ENCODE measurements at regions not wholly inside any gene's neighbourhood (a gene's known extent, or its start where the extent isn't known, plus 50 kb on each side); places are given as distances from the start of the nearest gene placed in this dataset.

DNA sequence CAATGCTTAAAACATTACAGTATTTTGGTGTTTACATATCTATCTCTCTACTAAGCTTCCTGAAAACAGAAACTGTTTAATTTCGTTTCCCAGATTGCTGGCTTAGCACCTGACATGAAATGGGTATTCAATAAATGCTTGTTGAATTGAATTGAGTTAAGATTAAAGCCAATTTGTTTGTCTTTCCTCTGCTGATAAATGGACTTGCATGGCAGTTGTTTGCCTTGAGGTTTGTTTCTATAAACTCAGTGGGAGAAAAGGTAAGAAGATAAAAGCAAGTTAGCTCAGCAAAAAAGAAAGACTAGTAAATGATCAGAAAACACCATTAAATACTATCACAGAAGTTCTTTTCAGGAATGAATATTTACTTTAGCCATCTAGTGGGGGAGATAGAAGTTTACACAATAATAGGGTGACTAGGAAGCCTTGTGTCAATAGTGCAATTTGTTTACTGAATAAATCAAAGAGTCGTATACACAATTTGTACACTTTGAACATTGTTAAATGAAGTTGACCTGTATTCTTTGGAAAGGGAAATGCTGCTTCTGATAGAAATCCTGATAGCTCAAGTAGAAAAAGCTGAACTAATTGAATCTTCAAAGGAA, 754.5 kb upstream of the FAM98A start:
- DNase-seq, result no peak

DNA sequence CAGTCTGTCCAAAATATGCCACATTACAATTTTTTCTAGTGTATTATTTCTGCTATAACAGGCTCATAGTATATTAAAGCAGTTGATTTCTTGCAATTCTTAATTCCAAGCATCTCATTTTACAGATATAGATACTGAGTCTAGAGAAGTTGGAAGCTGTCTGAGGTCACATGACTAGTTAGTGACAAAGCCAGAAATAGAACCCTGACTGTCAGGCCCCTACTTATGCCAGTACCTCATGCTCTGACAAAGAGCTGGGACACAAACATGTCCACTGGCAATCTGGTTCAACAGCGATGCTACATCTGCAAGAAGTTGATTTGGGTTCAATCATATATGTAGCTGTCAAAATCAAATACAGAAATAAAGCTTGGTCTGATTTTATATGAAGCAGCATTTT, 750.4 kb upstream of the FAM98A start:
- DNase-seq, result no peak

DNA sequence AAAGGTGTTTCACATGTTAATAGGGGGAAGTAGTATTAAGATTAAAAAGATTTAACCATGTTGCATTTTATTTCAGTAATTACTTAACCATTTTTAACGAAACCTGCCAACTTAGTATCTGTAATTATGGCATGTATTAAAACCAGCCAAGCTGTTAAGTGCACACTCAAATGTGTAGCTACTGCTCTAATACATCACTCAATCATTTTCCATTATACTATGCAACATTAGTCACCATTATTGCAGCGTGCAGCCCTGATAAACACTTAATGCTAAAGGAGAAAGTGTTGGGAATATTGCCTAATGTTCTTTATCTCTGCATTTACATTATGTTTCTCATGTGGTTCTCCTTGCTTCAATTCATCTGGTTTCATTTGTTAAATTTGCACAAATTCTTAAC, 745.9 kb upstream of the FAM98A start:
- no peak for DNase-seq

DNA sequence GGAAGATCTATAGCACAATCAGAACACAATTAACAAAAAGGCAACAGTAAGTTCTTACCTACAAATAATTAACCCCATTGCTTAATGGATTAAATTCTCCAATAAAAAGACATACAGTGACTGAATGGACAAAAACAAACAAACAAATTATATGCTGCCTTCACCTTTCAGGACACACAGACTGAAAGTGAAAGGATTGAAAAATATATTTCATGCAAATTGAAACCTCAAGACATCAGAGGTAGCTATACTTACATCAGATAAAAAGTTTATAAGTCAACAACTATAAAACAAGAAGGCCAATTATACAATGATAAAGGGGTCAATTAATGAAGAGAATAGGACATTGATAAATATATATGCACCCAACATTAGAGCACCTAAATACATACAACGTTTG, 741.2 kb upstream of the FAM98A start:
- no peak for DNase-seq

DNA sequence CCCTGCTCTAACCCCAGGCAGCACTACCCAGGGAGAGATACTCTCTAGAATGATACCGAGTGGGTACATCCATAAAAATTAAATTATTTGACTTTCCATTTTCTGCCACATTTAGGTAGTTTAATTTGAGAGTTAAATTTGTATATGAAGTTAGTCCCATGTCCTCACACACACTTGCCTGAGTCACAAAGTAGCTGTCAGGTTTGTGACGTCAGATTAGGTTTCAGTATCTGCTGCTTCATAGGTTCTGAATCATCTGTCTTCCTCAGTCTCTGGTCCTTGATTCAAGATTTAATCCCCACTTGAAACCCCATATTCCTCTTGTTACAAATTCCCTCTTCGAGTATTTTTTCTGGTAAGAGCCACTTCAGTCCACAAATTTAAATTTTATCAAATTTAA, 738.6 kb upstream of the FAM98A start:
- no peak for DNase-seq

DNA sequence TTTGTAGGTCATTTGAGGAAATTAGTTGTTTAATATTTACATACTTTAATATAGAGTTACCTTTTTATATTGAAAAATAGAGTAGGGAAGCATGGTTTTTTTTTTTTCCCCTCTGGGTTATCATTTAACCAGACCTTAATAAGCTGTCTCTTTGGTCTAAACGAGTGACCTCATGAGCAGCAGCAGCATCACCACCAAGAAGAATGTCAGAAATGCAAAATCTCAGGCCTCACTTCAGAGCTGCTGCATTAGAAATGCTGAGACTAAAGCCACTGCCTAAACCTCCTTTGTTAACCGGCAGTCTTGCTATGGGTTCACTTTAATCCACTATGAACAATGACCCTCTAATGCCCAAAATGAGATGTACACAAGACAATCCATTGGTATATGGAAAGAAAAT, 733.7 kb upstream of the FAM98A start:
- no peak for DNase-seq

DNA sequence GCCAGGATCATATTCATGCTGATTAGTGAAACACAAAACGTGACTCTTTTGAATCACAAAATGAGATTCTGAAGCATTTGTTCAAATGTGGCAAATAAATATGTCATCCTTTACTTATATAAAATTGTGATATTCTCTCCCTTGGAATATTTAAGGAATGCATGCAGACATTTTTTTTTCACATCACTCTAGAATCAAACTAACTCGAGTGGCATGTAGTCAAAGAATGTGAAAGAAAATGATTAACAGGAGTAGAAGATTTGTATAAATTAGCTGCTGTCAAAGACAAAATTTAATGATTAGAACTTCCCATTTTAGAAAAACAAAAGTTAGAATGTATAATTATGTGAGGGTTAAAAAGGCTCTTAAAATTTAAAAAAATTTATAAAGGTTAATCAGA, 721.0 kb upstream of the FAM98A start:
- DNase-seq, result no peak

DNA sequence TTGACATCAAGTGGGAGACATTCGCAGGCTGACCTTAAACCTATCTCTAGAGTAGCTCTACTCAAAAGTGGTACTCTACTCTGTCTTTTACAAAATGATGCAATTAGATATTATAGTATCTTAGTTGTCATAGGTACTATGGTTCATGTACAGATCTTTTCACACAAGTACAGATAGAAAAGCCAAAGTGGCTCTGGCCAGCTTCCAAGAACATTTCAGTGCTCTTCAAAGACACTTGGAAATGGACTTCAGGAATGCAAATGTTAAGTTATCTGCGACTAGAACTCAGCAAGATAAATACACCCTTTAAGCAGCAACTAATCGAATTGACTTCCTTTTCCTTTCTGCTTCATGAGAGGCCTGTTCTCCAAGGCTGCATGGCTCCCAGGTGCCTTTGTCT, 718.7 kb upstream of the FAM98A start:
- no peak for DNase-seq

DNA sequence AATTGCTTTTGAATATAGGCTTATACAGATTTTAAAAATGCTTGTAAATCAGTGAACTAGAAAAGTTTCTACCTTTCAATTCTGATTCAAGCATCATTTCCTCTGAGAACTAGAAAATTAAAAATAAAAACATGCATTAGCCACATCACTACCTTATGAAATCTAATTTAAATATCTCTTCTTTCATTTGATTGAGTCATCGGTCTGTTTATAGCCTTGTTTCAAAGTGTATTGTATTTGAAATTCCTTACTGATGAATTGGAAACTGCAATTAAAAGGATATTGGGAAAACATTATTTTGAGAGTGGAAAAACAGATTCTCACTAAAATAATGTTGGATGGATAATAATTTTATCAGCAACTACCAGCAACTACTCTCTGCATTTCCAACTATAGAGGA, 717.7 kb upstream of the FAM98A start:
- no peak for DNase-seq

DNA sequence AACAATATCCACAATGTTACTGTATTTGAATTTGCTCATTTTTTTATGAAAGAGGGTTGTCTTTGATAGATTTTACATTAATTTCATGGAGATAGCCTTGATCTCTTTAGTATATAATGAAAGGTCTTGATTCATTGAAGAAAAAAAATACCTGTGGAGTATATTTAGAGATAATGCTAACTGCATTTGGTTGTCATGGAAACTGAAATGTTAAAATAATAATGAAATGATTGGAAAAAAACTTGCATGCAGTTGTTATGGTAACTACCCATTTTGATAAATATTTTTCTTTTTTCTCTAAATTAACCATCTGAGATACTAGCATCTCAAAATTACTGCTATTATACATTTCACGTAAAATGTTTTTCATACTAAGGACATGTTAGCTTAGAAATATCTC, 712.7 kb upstream of the FAM98A start:
- DNase-seq, result no peak

DNA sequence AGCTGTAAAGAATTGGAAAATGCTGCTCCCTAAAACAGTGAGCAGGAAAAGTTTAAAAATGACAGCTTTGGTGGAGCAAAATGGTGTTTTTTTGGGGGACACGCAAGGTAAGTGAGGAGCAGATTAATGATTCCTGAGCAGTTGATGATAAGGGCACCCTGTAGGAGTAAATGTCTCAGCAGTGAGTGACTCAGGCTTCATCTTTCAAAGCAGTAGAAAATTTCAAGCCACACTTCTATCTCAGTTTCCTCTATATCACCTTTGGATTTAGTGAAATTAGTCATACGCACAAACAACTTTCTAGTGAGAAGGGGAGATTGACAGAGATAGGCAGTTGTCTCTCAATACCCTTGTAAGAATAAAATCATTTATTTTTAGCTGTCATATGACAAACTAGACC, 709.0 kb upstream of the FAM98A start:
- no peak for DNase-seq

DNA sequence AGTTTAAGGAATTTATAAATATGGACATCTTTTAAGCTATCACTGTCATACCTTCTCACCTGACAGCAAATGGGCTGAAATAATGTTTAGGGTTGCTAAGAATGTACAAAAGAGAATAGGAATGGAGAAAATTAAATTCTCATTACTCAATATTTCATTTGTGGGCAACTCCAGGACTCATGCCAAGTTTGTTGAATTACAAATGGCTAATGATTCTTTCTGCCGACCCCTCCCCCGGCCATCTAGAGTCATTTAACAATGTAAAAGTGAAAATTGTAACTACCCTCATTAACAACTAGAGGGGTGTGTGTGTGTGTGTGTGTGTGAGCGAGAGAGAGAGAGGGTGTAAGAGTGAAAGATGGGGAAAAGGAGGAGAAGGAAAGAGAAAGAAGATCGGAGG, 708.5 kb upstream of the FAM98A start:
- DNase-seq, result no peak

DNA sequence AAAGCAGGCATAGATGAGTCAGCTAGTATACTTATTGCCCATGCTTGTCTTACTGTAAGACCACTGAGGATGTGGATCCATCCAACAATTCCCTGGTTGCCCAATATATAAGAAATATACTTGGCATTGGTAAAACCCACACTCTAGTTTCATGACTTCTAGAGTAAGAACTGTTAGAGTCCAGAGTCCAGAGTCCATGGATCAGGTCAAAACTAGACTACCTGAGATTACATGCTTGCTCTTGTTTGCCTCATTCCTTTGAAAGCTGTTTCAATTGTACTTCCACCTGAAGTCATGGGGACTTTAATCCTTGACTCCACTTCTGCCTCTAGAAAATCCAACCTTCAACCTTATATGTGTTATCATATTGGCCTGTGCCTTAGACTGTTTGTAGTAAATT, 707.6 kb upstream of the FAM98A start:
- no peak for DNase-seq

DNA sequence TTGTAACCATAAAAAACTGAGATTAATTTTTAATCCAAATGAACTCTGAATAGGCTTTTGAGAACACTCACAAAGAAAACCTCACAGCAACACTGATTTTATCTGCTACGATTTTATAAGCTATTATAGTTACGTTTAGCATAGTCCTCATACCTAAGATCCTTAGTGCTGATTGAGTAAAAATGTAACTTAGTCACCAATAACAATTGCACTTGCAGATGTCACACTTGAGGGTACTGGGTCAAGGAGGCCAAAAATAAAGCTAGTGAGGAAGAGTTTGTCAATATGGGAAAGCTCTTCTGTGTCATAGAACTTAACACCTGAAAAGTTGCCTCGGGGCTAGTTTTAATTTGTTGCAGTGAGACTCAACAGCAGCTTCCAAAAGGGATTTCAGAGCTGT, 706.5 kb upstream of the FAM98A start:
- no peak for DNase-seq

DNA sequence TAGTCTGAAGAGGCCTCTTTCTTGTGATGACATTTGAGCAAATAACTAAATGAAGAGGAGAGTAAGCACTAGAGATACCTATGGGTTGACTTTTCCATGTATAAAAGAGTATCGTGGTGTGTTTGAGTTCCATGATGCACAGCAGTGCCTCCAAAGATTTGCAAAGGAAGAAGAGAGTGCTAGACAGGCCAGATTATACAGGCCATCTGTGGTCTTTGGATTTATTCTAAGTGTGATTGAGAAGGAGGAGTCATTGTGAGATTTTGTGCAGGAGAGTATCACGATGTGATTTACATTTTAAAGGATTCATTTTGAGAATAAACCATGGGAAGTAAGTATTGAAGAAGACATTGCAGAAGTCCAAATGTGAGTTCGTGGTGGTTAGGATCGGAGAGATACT, 695.9 kb upstream of the FAM98A start:
- no peak for DNase-seq

DNA sequence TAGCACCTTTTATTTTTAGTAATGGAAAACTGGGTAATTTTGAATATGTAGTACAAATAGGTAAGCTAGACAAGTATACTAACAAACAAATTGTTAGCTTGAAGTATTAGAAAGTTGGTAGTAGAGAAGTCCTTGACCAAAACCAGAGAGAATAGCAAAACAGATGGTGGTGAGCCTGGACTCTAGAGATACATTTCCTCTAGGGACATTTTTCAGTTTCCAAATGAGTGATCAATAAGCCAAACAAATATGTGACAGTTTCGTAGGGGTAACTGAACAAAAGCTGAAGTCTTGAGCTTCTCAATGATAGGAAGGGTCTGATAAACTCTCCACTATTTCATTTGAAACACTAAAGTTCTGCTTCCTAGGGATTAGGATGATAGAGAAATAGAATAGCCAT, 692.0 kb upstream of the FAM98A start:
- no peak for DNase-seq

DNA sequence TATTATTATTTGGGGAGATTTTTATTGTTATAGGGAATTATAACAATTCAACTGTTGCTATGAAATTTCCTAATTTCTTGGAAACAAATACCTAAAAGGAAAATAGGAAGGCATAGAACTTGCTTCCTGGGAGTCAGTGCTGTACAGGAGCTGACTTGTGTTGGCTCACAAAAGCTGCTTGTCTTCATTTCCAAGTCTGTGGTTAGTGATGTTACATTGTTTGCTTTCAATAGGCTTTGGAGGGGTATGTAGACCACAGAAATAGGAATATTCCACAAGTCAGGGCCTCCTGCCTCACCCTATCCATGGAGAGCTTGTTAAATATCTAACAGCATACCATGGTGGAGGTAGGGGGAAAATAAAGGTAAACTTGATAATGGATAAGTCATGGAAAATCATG, 688.9 kb upstream of the FAM98A start:
- DNase-seq, result no peak

DNA sequence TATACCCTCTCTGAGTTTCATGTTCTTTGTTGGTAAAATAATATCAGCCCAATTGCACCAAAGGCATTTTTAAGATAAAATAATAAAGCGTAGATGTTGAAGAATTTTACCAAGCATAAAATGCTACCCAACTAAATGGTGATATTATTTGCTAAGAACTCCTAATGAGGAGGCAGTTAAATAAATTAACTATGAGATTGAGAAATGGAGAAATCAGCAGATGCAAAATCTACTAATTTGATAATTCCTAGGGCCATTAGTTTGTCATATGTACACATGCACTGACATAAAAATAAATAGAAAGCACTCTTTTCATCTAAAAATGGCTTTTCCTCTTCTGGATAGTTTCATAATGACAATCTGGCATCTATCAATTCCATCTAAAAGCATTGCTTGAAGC, 681.5 kb upstream of the FAM98A start:
- DNase-seq, result no peak

DNA sequence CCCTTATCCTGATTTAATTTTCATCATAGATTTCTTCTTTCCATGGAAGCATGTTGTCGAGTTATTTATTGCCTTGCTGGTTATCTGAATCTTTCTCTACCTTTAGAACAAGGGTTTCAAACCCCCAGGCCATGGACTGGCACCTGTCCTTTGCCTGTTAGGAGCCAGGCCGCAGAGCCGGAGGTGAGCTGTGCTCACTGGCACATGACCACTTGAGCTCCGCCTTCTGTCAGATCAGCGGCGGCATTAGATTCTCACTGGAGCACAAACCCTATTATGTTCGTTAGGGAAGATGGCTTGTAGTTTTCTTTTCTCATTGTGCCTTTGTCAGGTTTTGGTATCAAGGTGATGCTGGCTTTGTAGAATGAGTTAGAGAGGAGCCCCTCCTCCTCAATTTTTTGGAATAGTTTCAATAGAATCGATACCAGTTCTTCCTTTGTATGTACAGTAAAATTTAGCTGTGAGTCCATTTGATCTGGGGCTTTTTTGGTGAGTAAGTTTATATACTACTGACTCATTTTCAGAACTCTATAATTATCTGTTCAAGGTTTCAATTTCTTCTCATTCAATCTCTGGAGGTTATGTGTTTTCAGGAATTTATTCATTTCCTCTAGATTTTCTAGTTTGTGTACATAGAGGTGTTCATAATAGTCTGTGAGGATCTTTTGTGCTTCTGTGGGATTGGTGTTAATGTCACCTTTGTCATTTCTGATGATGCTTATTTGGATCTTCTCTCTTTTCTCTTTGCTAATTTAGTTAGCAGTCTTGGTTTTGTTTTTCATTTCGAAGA, 668.0 kb upstream of the FAM98A start:
- no peak for DNase-seq

DNA sequence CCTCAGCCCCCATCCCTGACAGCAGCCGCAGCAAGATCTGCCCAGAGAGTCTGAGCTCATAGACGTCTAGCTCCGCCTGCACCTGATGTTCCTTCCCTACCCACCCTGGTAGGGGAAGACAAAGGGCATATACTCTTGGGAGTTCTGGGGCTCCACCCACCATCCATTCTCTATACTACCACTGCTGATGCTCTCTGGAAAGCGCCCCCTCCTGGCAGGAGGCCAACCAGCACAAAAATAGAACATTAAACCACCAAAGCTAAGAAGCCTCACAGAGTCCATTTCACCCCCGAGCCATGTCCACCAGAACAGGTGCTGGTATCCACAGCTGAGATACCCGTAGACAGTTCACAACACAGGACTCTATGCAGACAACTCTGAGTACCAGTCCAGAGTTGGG, 662.6 kb upstream of the FAM98A start:
- no peak for DNase-seq

DNA sequence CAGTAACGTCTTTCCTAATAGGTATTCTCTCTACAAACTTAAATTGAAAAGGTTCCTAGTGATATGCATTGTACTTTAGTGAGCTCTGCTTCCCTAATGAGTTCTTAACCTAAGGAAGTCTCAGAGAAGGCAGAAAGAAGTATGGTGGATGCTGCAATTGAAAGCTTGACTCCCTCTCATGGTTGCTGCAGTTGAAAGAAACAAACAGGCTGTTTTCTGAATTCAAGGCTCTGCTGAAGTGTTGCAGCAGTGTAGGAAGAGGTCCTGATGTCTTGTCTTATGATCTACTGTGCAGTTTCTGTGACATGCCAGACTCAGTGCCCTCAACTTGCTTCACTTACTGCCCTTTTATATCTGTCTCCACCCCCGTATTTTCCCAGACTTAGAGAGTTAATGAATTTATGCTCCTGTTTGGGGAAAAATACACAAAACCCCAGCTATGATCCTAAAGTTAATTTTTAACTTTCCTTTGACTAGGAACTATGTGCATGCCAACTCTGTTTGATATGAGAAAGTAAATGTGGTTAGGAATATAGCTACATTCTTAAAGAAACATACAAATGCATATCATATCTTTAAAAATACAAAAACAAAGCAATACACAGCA, 655.3 kb upstream of the FAM98A start:
- DNase-seq, result no peak

DNA sequence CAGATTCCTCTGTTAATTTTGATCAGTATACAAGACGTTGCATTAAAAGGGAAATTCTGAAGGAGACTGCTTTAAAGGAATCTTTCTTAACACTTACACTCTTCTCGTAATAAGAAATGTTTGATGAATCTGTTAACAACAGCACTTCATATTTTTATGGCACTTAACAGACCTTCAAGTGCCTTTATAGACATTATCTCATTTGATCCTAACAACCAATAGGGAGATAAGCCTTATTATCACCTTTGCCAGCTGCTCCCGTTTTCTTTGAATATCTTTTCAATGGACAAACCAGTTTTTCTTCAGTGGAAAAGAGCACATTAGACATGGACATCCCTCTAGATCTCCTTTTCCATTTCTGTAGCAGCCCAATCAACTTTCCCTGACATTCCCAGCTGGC, 653.0 kb upstream of the FAM98A start:
- no peak for DNase-seq

DNA sequence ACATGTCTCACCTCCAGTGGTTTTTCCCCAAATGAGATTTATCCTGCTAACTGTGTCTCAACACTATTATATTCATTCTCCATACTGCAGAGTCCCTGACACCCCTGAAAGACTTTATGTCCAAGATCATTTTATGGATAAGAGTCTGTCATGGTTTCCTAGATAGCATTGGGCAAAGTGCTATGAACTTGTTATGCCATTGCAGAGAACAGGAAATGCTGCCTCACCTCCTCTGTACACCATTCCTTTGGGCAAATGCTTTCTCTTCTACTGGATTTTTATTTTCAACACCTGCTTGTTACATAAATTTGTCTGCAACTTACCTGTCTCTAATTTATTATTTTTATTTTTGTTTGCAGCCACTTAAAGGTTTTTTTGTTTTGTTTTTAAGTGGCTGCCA, 652.5 kb upstream of the FAM98A start:
- no peak for DNase-seq

DNA sequence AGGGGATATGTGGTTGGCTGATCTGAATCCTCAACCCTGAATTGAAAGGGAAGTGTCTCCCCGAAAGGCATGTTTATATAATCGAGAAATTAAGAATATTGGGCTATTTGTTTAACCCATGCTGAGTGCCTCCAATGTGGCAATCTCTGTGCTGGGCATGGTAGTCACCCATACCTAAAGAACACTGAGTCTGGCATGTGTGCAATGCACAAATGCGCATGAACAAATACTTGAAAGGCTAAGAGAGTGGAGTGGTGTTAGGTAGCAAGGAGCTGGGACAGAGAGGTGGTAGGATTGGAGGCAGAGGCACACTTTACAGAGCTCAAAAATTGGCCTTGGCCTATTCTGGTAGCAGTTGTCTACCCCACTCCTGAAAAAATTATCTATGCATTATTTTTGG, 645.1 kb upstream of the FAM98A start:
- DNase-seq, result no peak

DNA sequence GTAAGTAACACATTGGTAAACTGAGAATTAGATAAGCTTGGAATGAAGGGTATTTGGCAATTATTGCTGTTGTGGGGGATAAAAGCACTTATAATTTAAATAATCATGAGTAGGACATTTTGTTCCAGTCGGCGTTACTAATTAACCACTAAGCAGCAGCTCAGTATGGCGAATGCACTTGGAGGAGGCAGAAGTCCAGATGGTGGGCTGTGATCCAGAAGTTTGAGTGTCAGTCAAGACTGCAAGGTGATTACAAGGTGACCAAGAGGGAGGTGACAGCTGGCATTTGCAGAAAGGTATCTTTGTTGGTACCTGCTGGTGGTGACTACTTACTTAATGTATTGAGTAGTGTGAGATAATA, 643.6 kb upstream of the FAM98A start:
- DNase-seq, result no peak
